Spinal cord (tissue), 9 donors: ENCODE measurements at regions not wholly inside any gene's neighbourhood (a gene's known extent, or its start where the extent isn't known, plus 50 kb on each side); places are given as distances from the start of the nearest gene placed in this dataset.

Source experiments
- DNase-seq, 6 donors: peaks; one replicate each; pipeline versions ENCODE4 v3.0.0 to v3.0.0-alpha.2; 2013 to 2015; ENCODE audit warnings: low spot score in 6 of 6, low read depth in 4 of 6
- H3K27ac ChIP-seq: one replicate; pipeline ENCODE4 v1.5.1; 2013; ENCODE audit warnings: low read depth, low read length, control low read depth
- H3K27me3 ChIP-seq: one replicate; pipeline ENCODE4 v1.6.1; 2013; ENCODE audit warnings: low read length; ENCODE audit not compliant: control insufficient read depth, insufficient read depth
- H3K36me3 ChIP-seq: one replicate; pipeline ENCODE4 v1.6.1; 2013; ENCODE audit warnings: low read length; ENCODE audit not compliant: control insufficient read depth, insufficient read depth
- H3K4me1 ChIP-seq: one replicate; pipeline ENCODE4 v1.6.1; 2013; ENCODE audit warnings: low read length; ENCODE audit not compliant: control insufficient read depth, insufficient read depth
- H3K4me3 ChIP-seq: one replicate; pipeline ENCODE4 v1.5.1; 2013; ENCODE audit warnings: low read depth, low read length, control low read depth
- H3K9me3 ChIP-seq: one replicate; pipeline ENCODE4 v1.6.1; 2013; ENCODE audit warnings: low read length; ENCODE audit not compliant: control insufficient read depth, insufficient read depth
- WGBS: methylation state at CpG from one replicate; pipeline ENCODE4 v1.1.5; 2013; ENCODE audit warnings: missing lambda C conversion rate; ENCODE audit not compliant: insufficient coverage; 5-methylcytosine and 5-hydroxymethylcytosine counted together
- donor health status: healthy.

- no peaks in the 10 kb centered on the region for H3K36me3 ChIP-seq
- no peaks in the 10 kb centered on the region for H3K9me3 ChIP-seq
- WGBS, result 100% methylated on average over 1 of the region's 1 CpG
- peak in 1 of 6 donors; percentile 55 for DNase-seq
- H3K27me3 ChIP-seq, result no peaks in the 10 kb centered on the region
- H3K4me1 ChIP-seq, result no peaks in the 10 kb centered on the region
- H3K27ac ChIP-seq, result no peak overlapping the region
- H3K4me3 ChIP-seq, result no peak overlapping the region
These were observed 614.2 kb upstream of the NRSN1 start for GRCh38 chr6:23511817-23512216.

GRCh38 chr6:23518294-23518693 lies 607.7 kb upstream of the NRSN1 start:
- Histone ChIP-seq H3K36me3 (no peaks in the 10 kb centered on the region), H3K4me1 (peaks cover 4% of the 10 kb centered on the region), H3K9me3 (no peaks in the 10 kb centered on the region), H3K4me3 (no peak overlapping the region), H3K27ac (no peak overlapping the region), H3K27me3 (no peaks in the 10 kb centered on the region)
- 77% methylated on average over 3 of the region's 6 CpGs for WGBS
- no peak for DNase-seq

GRCh38 chr6:23522792-23523547 lies 603.0 kb upstream of the NRSN1 start:
- DNase-seq, result peak in 2 of 6 donors; percentile 18 to 72
- Histone ChIP-seq H3K27ac (no peak overlapping the region), H3K4me1 (peaks cover 4% of the 10 kb centered on the region), H3K36me3 (no peaks in the 10 kb centered on the region), H3K4me3 (no peak overlapping the region), H3K9me3 (no peaks in the 10 kb centered on the region), H3K27me3 (no peaks in the 10 kb centered on the region)
- 79% methylated on average over 7 of the region's 11 CpGs for WGBS

- Histone ChIP-seq H3K27me3 (no peaks in the 10 kb centered on the region), H3K36me3 (no peaks in the 10 kb centered on the region), H3K4me3 (no peak overlapping the region), H3K4me1 (peaks cover 4% of the 10 kb centered on the region), H3K9me3 (no peaks in the 10 kb centered on the region), H3K27ac (no peak overlapping the region)
- no CpG with 5 or more reads among the region's 2 CpGs for WGBS
- DNase-seq, result peak in 1 of 6 donors; percentile 19
These were observed 602.2 kb upstream of the NRSN1 start for GRCh38 chr6:23523771-23524170.

GRCh38 chr6:23524548-23524947 lies 601.5 kb upstream of the NRSN1 start:
- H3K27ac ChIP-seq, result no peak overlapping the region
- no peak overlapping the region for H3K4me3 ChIP-seq
- H3K36me3 ChIP-seq, result no peaks in the 10 kb centered on the region
- no peaks in the 10 kb centered on the region for H3K27me3 ChIP-seq
- no peaks in the 10 kb centered on the region for H3K9me3 ChIP-seq
- peaks cover 4% of the 10 kb centered on the region for H3K4me1 ChIP-seq
- peak in 2 of 6 donors; percentile 29 to 47 for DNase-seq

DNA sequence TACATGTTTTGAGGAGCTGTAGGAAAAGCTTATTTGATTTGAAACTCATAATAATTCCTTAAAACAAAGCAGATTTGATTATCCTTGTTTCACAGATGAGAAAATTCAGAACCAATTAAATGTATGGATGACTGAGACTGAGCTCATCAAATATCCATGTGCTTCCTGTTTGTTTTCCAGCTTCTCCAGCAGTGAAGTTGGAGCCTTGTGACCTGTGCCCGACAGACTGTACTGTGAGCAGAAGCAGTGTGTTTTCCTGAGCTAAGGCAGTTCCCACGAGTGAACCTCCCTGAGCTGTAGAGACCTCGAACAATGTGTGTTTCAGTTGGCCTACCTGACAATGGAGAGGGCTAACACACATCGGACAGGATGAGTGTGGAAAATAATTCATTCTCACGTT lies 599.5 kb upstream of the NRSN1 start:
- no peaks in the 10 kb centered on the region for H3K36me3 ChIP-seq

GRCh38 chr6:23529902-23530301 lies 596.1 kb upstream of the NRSN1 start:
- Histone ChIP-seq H3K4me1 (no peaks in the 10 kb centered on the region), H3K36me3 (no peaks in the 10 kb centered on the region), H3K27me3 (no peaks in the 10 kb centered on the region), H3K4me3 (no peak overlapping the region), H3K27ac (no peak overlapping the region), H3K9me3 (no peaks in the 10 kb centered on the region)
- 100% methylated on average over 1 of the region's 2 CpGs for WGBS
- DNase-seq, result no peak

More for the DNA sequence above, 599.5 kb upstream of the NRSN1 start:
- no peak overlapping the region for H3K4me3 ChIP-seq
- no peaks in the 10 kb centered on the region for H3K9me3 ChIP-seq
- no peak overlapping the region for H3K27ac ChIP-seq
- peak in 1 of 6 donors; percentile 13 for DNase-seq
- peaks cover 4% of the 10 kb centered on the region for H3K4me1 ChIP-seq
- WGBS, result 70% methylated on average over 3 of the region's 5 CpGs
- no peaks in the 10 kb centered on the region for H3K27me3 ChIP-seq

DNA sequence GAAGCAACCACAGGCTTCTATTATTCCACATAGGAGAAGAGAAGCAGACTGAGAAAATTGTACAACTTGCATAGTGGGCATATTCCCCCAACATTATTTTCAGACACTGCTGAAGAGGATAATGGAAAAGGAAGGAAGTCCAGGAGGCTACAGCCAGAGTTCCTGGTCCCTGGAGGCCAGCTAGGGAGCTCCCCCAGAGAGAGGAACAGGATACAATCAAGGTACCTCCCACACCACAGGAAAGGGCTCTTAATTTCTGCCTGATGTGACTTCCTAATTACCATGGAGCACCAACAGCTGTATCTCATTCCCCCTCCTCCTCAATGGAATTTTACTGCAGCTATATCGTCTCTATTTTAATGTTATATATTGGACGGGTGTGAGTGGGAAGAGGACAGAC lies 594.3 kb upstream of the NRSN1 start:
- H3K4me3 ChIP-seq, result no peak overlapping the region
- no peak for DNase-seq
- no peaks in the 10 kb centered on the region for H3K36me3 ChIP-seq
- no peak overlapping the region for H3K27ac ChIP-seq
- H3K4me1 ChIP-seq, result no peaks in the 10 kb centered on the region
- H3K9me3 ChIP-seq, result no peaks in the 10 kb centered on the region
- no peaks in the 10 kb centered on the region for H3K27me3 ChIP-seq
- WGBS, result no CpG with 5 or more reads among the region's 2 CpGs

DNA sequence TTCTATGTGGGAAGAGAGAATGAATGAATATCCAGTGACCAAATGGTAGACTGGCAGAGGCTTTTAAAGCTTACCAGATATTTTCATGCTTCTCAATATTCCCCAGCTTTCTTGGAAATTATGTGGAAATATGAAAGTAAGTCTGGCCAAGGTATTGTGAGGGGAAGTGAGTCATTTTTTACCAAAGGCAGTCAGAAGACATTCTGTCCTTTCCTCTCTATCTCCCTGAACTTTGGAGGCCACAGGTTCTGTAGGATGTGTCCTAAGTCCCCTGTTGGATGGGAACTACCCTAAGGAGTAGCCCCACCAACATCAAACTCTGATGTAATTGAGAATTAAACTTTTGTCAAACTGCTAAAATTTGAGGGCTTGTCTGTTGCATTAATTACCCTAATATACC lies 593.8 kb upstream of the NRSN1 start:
- H3K27me3 ChIP-seq, result no peaks in the 10 kb centered on the region
- no peak for DNase-seq
- H3K36me3 ChIP-seq, result no peaks in the 10 kb centered on the region
- no peaks in the 10 kb centered on the region for H3K9me3 ChIP-seq
- H3K27ac ChIP-seq, result no peak overlapping the region
- no peak overlapping the region for H3K4me3 ChIP-seq
- no peaks in the 10 kb centered on the region for H3K4me1 ChIP-seq

DNA sequence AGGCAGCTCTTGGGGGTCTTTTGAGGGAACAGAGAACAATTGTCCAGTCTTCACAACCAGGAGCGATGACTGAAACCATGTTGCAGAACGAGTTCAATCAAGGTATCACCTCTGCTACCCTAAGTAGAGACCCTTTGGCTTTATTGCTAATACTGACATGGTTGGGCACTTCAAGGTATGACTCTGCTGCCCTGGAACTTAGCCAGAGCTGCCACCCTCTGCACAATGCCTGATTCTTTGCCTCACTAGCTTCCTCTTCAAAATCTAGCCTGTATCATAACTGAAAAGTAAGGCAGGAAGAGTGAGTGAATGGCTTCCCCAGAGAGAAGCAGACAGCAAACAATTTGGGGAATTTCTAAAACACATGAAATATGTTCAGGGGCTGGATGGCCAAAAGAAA lies 592.7 kb upstream of the NRSN1 start:
- no peaks in the 10 kb centered on the region for H3K27me3 ChIP-seq
- no peak overlapping the region for H3K27ac ChIP-seq
- no peaks in the 10 kb centered on the region for H3K4me1 ChIP-seq
- H3K9me3 ChIP-seq, result no peaks in the 10 kb centered on the region
- H3K36me3 ChIP-seq, result no peaks in the 10 kb centered on the region
- H3K4me3 ChIP-seq, result no peak overlapping the region
- WGBS, result 82% methylated on average over 2 of the region's 2 CpGs
- DNase-seq, result no peak
